Spleen (tissue), 11 donors: ENCODE measurements at regions not wholly inside any gene's neighbourhood (a gene's known extent, or its start where the extent isn't known, plus 50 kb on each side); places are given as distances from the start of the nearest gene placed in this dataset.

ENCODE experiments used
- DNase-seq: peaks from one replicate; pipeline ENCODE4 v3.0.0-alpha.2; 2020
- H3K27ac ChIP-seq, 8 donors: fragments of 200-600 bp; sonication (generic) in 7 of 8; 1 replicate in 4 of 8; 2 replicates in 4 of 8; pipeline versions ENCODE4 v1.5.0 to v1.8.0; 2016 to 2021; ENCODE audit warnings: inconsistent platforms in 4 of 8, mild to moderate bottlenecking in 4 of 8, moderate library complexity in 1 of 8
- H3K27me3 ChIP-seq, 7 donors: fragments of 200-600 bp; sonication (generic) in 6 of 7; replicated peaks in 1 of 7; 1 replicate in 4 of 7; 2 replicates in 3 of 7; pipeline versions ENCODE4 v1.5.0 to v1.8.0; 2016 to 2021; ENCODE audit warnings: inconsistent platforms in 3 of 7, mild to moderate bottlenecking in 1 of 7
- H3K36me3 ChIP-seq, 6 donors: fragments of 200-600 bp; sonication (generic) in 5 of 6; 1 replicate in 4 of 6; 2 replicates in 2 of 6; pipeline versions ENCODE4 v1.5.0 to v1.8.0; 2016 to 2021; ENCODE audit warnings: inconsistent platforms in 2 of 6
- H3K4me1 ChIP-seq, 6 donors: fragments of 200-600 bp; sonication (generic) in 5 of 6; 1 replicate in 3 of 6; 2 replicates in 3 of 6; pipeline versions ENCODE4 v1.5.0 to v1.8.0; 2016 to 2021; ENCODE audit warnings: inconsistent platforms in 3 of 6
- H3K4me3 ChIP-seq, 8 donors: fragments of 200-600 bp; sonication (generic) in 7 of 8; 1 replicate in 4 of 8; 2 replicates in 4 of 8; pipeline versions ENCODE4 v1.5.0 to v1.8.0; 2016 to 2021; ENCODE audit warnings: inconsistent platforms in 4 of 8, mild to moderate bottlenecking in 4 of 8, moderate library complexity in 2 of 8
- H3K9me3 ChIP-seq, 8 donors: fragments of 200-600 bp; sonication (generic) in 7 of 8; 1 replicate in 4 of 8; 2 replicates in 4 of 8; pipeline versions ENCODE4 v1.5.0 to v1.8.0; 2016 to 2021; ENCODE audit warnings: inconsistent platforms in 4 of 8
- CTCF ChIP-seq, 11 experiments: fragments of 200-600 bp in 7 of 11; fragments of 450-650 bp in 4 of 11; sonication (generic) in 4 of 11; IDR thresholded peaks in 8 of 11; conservative IDR thresholded peaks in 3 of 11; 1 replicate in 7 of 11; 2 replicates in 4 of 11; pipeline versions ENCODE4 v1.4.0 to v1.8.0; 2016 to 2021; ENCODE audit warnings: antibody characterized with exemption in 11 of 11, inconsistent platforms in 4 of 11, mild to moderate bottlenecking in 1 of 11
- POLR2A ChIP-seq, 3 donors: fragments of 450-650 bp; IDR thresholded peaks; one replicate each; pipeline ENCODE4 v1.5.1; 2017; ENCODE audit warnings: antibody characterized with exemption in 3 of 3, mild to moderate bottlenecking in 1 of 3
- POLR2AphosphoS5 ChIP-seq, 3 donors: sonication (generic); formaldehyde crosslinking; IDR thresholded peaks; one replicate each; pipeline ENCODE4 v1.5.1; 2017; ENCODE audit warnings: antibody characterized with exemption in 3 of 3
- WGBS, 5 donors: extraction: QIAGEN DNeasy Blood & Tissue Kit in 3 of 5; methylation state at CpG; one replicate each; pipeline versions ENCODE4 v1.1.5 to v1.1.7; 2013 to 2018; 5-methylcytosine and 5-hydroxymethylcytosine counted together
- intact Hi-C: fragments of 100-400 bp; cut with DNase I; formaldehyde crosslinking; loops from one replicate; pipeline ENCODE4 v1.15.0; 2023; ENCODE audit warnings: low total_unique reads
- donor health status: healthy with polysubstance abuse.
- donor health status: DM: no; HTN: no; CAD: no; lungs with moderate emphysema.
- donor health status: DM: no; HTN: no; CAD: no.
- donor health status: Bipolar disorder and iron deficiency.
- donor health status: healthy.
- donor health status: DM: no; HTN: no; CAD: no.
- donor health status: DM: yes; HTN: yes; CAD: no.

GRCh38 chr2:76498360-76498759 is 787.6 kb upstream of the GCFC2 start:
- intact Hi-C loops, result no loop called here
- no peak for DNase-seq
- TF ChIP-seq POLR2A (IDR thresholded peaks at IDR 0.05) (no peak), CTCF (IDR thresholded peaks at IDR 0.05 in 8 of 11, conservative IDR thresholded peaks at IDR 0.05 in 3 of 11) (no peak), POLR2AphosphoS5 (IDR thresholded peaks at IDR 0.05) (no peak)
- Histone ChIP-seq H3K4me1 (no peaks in the 10 kb centered on the region), H3K9me3 (no peaks in the 10 kb centered on the region), H3K36me3 (no peaks in the 10 kb centered on the region), H3K4me3 (no peak overlapping the region), H3K27ac (no peak overlapping the region), H3K27me3 (no peaks in the 10 kb centered on the region)
- WGBS, 5 donors, result 55 to 81% (median 77%) methylated on average over 2 of the region's 2 CpGs

GRCh38 chr2:76491503-76491902 is 780.8 kb upstream of the GCFC2 start:
- no peak for DNase-seq
- no peak for TF ChIP-seq CTCF (IDR thresholded peaks at IDR 0.05 in 8 of 11, conservative IDR thresholded peaks at IDR 0.05 in 3 of 11)
- TF ChIP-seq POLR2A (IDR thresholded peaks at IDR 0.05), result no peak
- TF ChIP-seq POLR2AphosphoS5 (IDR thresholded peaks at IDR 0.05), result no peak
- 22 to 50% (median 26%) methylated on average over 1 of the region's 1 CpG for WGBS, 5 donors
- Histone ChIP-seq H3K9me3 (no peaks in the 10 kb centered on the region), H3K4me1 (no peaks in the 10 kb centered on the region), H3K4me3 (no peak overlapping the region), H3K27ac (no peak overlapping the region), H3K27me3 (no peaks in the 10 kb centered on the region), H3K36me3 (no peaks in the 10 kb centered on the region)
- intact Hi-C loops, result no loop called here

GRCh38 chr2:76478266-76479035 is 767.7 kb upstream of the GCFC2 start:
- H3K9me3 ChIP-seq, result peaks cover 0 to 4% (median 0%) of the 10 kb centered on the region in 8 donors
- H3K4me1 ChIP-seq, result no peaks in the 10 kb centered on the region
- H3K27me3 ChIP-seq, result no peaks in the 10 kb centered on the region
- no peaks in the 10 kb centered on the region for H3K36me3 ChIP-seq
- 75 to 85% (median 78%) methylated on average over 5 of the region's 5 CpGs for WGBS, 5 donors
- intact Hi-C loops, result no loop called here
- no peak overlapping the region for H3K27ac ChIP-seq
- no peak for TF ChIP-seq POLR2AphosphoS5 (IDR thresholded peaks at IDR 0.05)
- no peak for TF ChIP-seq POLR2A (IDR thresholded peaks at IDR 0.05)
- DNase-seq, result no peak
- H3K4me3 ChIP-seq, result no peak overlapping the region

- no peak overlapping the region for H3K27ac ChIP-seq
- H3K27me3 ChIP-seq, result no peaks in the 10 kb centered on the region
- no peak for DNase-seq
- no peak overlapping the region for H3K4me3 ChIP-seq
- no peaks in the 10 kb centered on the region for H3K36me3 ChIP-seq
- 87 to 96% (median 93%) methylated on average over 4 of the region's 4 CpGs for WGBS, 5 donors
- intact Hi-C loops, result no loop called here
- no peaks in the 10 kb centered on the region for H3K4me1 ChIP-seq
- peaks cover 0 to 22% (median 8%) of the 10 kb centered on the region in 8 donors for H3K9me3 ChIP-seq
- TF ChIP-seq CTCF (IDR thresholded peaks at IDR 0.05 in 8 of 11, conservative IDR thresholded peaks at IDR 0.05 in 3 of 11) (no peak), POLR2AphosphoS5 (IDR thresholded peaks at IDR 0.05) (no peak), POLR2A (IDR thresholded peaks at IDR 0.05) (no peak)
Measured at GRCh38 chr2:76472946-76473345, 762.2 kb upstream of the GCFC2 start.
